OCI-LY7 (cell line): ENCODE measurements at regions not wholly inside any gene's neighbourhood (a gene's known extent, or its start where the extent isn't known, plus 50 kb on each side); places are given as distances from the start of the nearest gene placed in this dataset.

Source experiments
- BruUV-seq: library from RNA; stranded (reverse); fragments of 400-500 nt; replicated peaks from 2 replicates; lab custom pipeline; 2021; lab: Mats Ljungman, UMichigan
- CTCF ChIA-PET: fragments of 300-600 bp; sonication (Branson Sonifier 250); formaldehyde crosslinking; loops from one replicate; lab custom pipeline; 2022; ENCODE audit warnings: antibody characterized with exemption; ENCODE audit not compliant: unreplicated experiment; lab: Charles Lee
- POLR2A ChIA-PET: fragments of 300-600 bp; sonication (Branson Sonifier 250); formaldehyde crosslinking; loops from one replicate; lab custom pipeline; 2022; ENCODE audit warnings: antibody characterized with exemption; lab: Charles Lee
- DNase-seq: peaks from one replicate; pipeline ENCODE4 v3.0.0-alpha.2; 2015; ENCODE audit warnings: low spot score
- H2AFZ ChIP-seq: fragments of 200-600 bp; sonication (generic), shearing (Covaris generic); 2 replicates; pipeline ENCODE4 v1.6.1; 2014; ENCODE audit warnings: mild to moderate bottlenecking, antibody characterized with exemption, low read length, moderate library complexity
- H3K27ac ChIP-seq: fragments of 200-600 bp; sonication (generic); 2 replicates; pipeline ENCODE4 v1.5.1; 2014; ENCODE audit warnings: mixed run types, low read depth, mild to moderate bottlenecking, moderate library complexity, low read length, inconsistent platforms; ENCODE audit not compliant: poor library complexity, severe bottlenecking
- H3K36me3 ChIP-seq: fragments of 200-600 bp; sonication (generic); 2 replicates; pipeline ENCODE4 v1.6.1; 2014; ENCODE audit warnings: mild to moderate bottlenecking, antibody characterized with exemption, low read length, moderate library complexity, mixed read lengths; ENCODE audit not compliant: insufficient read depth
- H3K4me1 ChIP-seq: fragments of 200-600 bp; sonication (generic); 2 replicates; pipeline ENCODE4 v1.5.1; 2014; ENCODE audit warnings: mild to moderate bottlenecking, low read length; ENCODE audit not compliant: insufficient read depth, poor library complexity, severe bottlenecking
- H3K4me2 ChIP-seq: fragments of 200-600 bp; sonication (generic); 2 replicates; pipeline ENCODE4 v1.6.1; 2014; ENCODE audit warnings: mild to moderate bottlenecking, low read length
- H3K4me3 ChIP-seq: fragments of 200-600 bp; sonication (generic); 2 replicates; pipeline ENCODE4 v1.5.1; 2014; ENCODE audit warnings: mild to moderate bottlenecking, low read depth, low read length; ENCODE audit not compliant: poor library complexity, severe bottlenecking
- H3K79me2 ChIP-seq: fragments of 200-600 bp; sonication (generic); 2 replicates; pipeline ENCODE4 v1.6.1; 2016; ENCODE audit warnings: low read depth, mild to moderate bottlenecking, low read length, moderate library complexity, mixed read lengths; ENCODE audit not compliant: insufficient read depth
- H3K9me2 ChIP-seq: fragments of 200-600 bp; sonication (generic); 2 replicates; pipeline ENCODE4 v1.6.1; 2016; ENCODE audit warnings: mild to moderate bottlenecking, low read length, mixed read lengths; ENCODE audit not compliant: insufficient read depth
- H3K9me3 ChIP-seq: fragments of 200-600 bp; sonication (generic); 2 replicates; pipeline ENCODE4 v1.6.1; 2014; ENCODE audit warnings: mild to moderate bottlenecking, mixed run types, low read length, mixed read lengths
- H4K20me1 ChIP-seq: fragments of 200-600 bp; sonication (generic); 2 replicates; pipeline ENCODE4 v1.6.1; 2014; ENCODE audit warnings: mild to moderate bottlenecking, antibody characterized with exemption, low read length, moderate library complexity, mixed read lengths; ENCODE audit not compliant: insufficient read depth
- EZH2phosphoT487 ChIP-seq: fragments of 200-600 bp; sonication (generic); IDR thresholded peaks from 2 replicates; pipeline ENCODE4 v1.6.1; 2018; ENCODE audit warnings: low read depth, borderline replicate concordance, mild to moderate bottlenecking, mixed run types, antibody characterized with exemption, low read length, moderate library complexity, mixed read lengths
- intact Hi-C: fragments of 100-400 bp; cut with micrococcal nuclease; formaldehyde crosslinking; loops from one replicate; pipeline ENCODE4 v1.10.0; 2022; ENCODE audit not compliant: unreplicated experiment
- TF ChIP-seq, protein P1 (sequence below): fragments of 200-600 bp; sonication (generic); conservative IDR thresholded peaks from 2 replicates; pipeline ENCODE4 v1.5.1; 2014; ENCODE audit warnings: mild to moderate bottlenecking, antibody characterized with exemption, low read length, moderate library complexity, mixed read lengths

DNA sequence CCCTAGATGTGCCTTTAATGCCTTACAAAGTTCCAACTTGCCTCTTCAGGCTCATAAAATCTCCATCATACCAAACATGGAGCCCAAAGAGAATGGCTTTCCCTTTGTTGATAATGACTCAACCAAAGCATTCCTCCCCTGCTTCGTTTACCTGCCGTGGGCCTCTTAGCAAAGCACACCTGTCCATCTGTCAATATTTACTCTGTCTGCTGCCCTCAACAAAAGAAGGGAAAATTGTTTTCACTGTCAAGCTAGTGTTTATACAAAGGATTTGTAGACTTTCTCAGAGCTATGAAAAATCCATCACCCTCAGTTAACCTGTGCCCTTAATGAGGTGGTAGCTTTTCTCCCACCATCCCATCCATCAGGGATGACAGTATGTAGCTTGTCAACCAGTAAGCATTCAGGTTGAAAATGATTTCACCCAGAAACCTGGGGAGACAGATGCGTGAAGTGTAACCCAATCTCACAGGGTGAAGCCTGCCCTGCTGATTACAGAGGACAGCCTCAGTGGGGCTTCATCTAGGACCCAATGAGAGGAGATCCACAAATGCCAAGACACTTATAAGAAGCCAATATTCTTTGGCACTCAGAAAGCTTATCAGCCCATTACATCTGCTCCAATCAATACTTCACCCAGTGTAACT is 278.1 kb downstream of the NUAK1 start:
- Histone ChIP-seq H3K36me3 (no peaks in the 10 kb centered on the region), H3K9me3 (no peaks in the 10 kb centered on the region), H3K79me2 (no peaks in the 10 kb centered on the region), H3K4me1 (no peaks in the 10 kb centered on the region), H3K9me2 (no peaks in the 10 kb centered on the region), H3K4me3 (no peak overlapping the region), H4K20me1 (no peaks in the 10 kb centered on the region), H2AFZ (no peak overlapping the region), H3K27ac (no peak overlapping the region), H3K4me2 (no peak overlapping the region)
- intact Hi-C loops: no loop called here
- ChIA-PET CTCF (no interaction called here), POLR2A (interaction anchor here (0.6 kb wide), 1 partner anchor 29 kb away, joined by 3 read pairs; no protein-coding TSS in a partner anchor)
- no peak for DNase-seq
- BruUV-seq: no TSS peak
- no peak for TF ChIP-seq EZH2phosphoT487
- TF ChIP-seq, protein P1, sequence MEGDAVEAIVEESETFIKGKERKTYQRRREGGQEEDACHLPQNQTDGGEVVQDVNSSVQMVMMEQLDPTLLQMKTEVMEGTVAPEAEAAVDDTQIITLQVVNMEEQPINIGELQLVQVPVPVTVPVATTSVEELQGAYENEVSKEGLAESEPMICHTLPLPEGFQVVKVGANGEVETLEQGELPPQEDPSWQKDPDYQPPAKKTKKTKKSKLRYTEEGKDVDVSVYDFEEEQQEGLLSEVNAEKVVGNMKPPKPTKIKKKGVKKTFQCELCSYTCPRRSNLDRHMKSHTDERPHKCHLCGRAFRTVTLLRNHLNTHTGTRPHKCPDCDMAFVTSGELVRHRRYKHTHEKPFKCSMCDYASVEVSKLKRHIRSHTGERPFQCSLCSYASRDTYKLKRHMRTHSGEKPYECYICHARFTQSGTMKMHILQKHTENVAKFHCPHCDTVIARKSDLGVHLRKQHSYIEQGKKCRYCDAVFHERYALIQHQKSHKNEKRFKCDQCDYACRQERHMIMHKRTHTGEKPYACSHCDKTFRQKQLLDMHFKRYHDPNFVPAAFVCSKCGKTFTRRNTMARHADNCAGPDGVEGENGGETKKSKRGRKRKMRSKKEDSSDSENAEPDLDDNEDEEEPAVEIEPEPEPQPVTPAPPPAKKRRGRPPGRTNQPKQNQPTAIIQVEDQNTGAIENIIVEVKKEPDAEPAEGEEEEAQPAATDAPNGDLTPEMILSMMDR: no peak

DNA sequence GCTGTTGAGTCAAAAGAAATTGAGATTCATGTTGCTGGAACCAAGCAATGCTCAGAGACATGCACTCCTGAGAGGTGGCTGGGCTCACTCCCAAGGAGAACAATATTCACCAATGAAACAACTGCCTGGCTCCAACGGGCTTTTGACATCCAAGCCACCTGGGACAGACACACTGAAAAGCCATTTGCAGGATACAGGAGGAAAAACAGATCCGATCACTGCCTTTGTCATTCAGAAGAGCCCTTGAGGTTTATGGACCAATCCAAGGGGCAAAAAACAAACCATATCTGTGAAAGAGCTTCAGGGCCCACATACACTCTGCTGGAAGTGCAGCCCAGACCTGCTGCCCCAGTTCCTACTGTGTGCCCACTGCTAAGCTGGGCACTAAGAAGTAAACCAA is 277.5 kb downstream of the NUAK1 start:
- Histone ChIP-seq H4K20me1 (no peaks in the 10 kb centered on the region), H3K9me3 (no peaks in the 10 kb centered on the region), H3K4me3 (no peak overlapping the region), H2AFZ (no peak overlapping the region), H3K4me2 (no peak overlapping the region), H3K27ac (no peak overlapping the region), H3K4me1 (no peaks in the 10 kb centered on the region), H3K79me2 (no peaks in the 10 kb centered on the region), H3K9me2 (no peaks in the 10 kb centered on the region), H3K36me3 (no peaks in the 10 kb centered on the region)
- CTCF ChIA-PET: no interaction called here
- intact Hi-C loops: no loop called here
- no peak for DNase-seq
- POLR2A ChIA-PET: no interaction called here
- TF ChIP-seq, protein P1: no peak
- TF ChIP-seq EZH2phosphoT487: no peak
- no TSS peak for BruUV-seq

DNA sequence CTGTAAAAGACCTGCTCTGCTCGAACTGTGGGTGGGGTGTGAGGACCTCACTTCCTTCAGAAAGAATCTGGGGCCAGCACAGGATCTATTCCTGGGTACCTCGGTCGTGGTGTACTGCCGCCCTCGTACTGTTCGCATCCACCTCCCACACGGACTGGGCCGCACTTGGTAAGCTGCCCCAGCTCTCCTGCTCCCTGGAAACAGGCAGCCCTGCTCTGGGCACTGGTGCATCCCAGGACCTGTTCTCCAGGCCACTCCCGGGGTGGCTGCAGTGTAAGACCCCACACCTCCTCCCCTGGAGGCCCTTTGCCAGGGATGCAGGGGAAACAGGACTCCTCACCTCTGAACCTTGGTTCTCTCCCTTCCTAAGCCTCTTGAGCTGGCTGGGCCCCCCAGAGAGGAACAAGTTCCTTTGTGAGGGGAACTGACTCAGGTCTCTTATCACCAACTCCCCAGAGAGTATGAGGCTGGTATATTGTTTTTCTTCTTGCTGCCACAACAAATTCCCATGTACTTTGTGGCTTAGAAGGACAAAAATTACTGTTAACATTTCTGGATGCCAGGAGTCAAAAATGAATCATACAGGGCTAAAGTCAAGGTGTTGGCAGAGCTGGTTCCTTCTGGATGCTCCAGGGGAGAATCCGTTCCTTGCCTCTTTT is 276.5 kb downstream of the NUAK1 start:
- H3K4me3 ChIP-seq: no peak overlapping the region
- H3K79me2 ChIP-seq: no peaks in the 10 kb centered on the region
- POLR2A ChIA-PET: no interaction called here
- intact Hi-C loops: no loop called here
- H4K20me1 ChIP-seq: no peaks in the 10 kb centered on the region
- CTCF ChIA-PET: no interaction called here
- TF ChIP-seq, protein P1: no peak
- no peak for TF ChIP-seq EZH2phosphoT487
- no peaks in the 10 kb centered on the region for H3K36me3 ChIP-seq
- no peak for DNase-seq
- H3K9me3 ChIP-seq: no peaks in the 10 kb centered on the region
- H3K27ac ChIP-seq: no peak overlapping the region
- H2AFZ ChIP-seq: no peak overlapping the region
- H3K4me1 ChIP-seq: no peaks in the 10 kb centered on the region
- no peaks in the 10 kb centered on the region for H3K9me2 ChIP-seq
- H3K4me2 ChIP-seq: no peak overlapping the region
- BruUV-seq: no TSS peak
